ENCODE measurements at regions not wholly inside any gene's neighbourhood (a gene's known extent, or its start where the extent isn't known, plus 50 kb on each side); places are given as distances from the start of the nearest gene placed in this dataset.
A peak's percentile ranks its signal among the peaks of the same experiment; 100 is the strongest.
"Not testable (repeated sequence)": the region's sequence is repeated elsewhere in the genome, so short reads cannot be mapped to it uniquely, and the experiment has no call there.

GRCh38 chrX:63581906-63582305 lies 203.1 kb downstream of the ARHGEF9 start:
- no peak for DNase-seq (ENCODE audit: low read depth in 3 of 3, low spot score in 2 of 3)

- no peak for DNase-seq (ENCODE audit: low read depth in 3 of 3, low spot score in 2 of 3)
Observed at GRCh38 chrX:63581398-63581797, 203.6 kb downstream of the ARHGEF9 start.

- DNase-seq (ENCODE audit: low read depth in 3 of 3, low spot score in 2 of 3), result no peak
Observed at GRCh38 chrX:63576533-63576932, 208.5 kb downstream of the ARHGEF9 start.

- not testable (repeated sequence) for DNase-seq (ENCODE audit: low read depth in 3 of 3, low spot score in 2 of 3)
Observed at GRCh38 chrX:63575700-63576099, 209.3 kb downstream of the ARHGEF9 start.

- no peak for DNase-seq (ENCODE audit: low read depth in 3 of 3, low spot score in 2 of 3)
Observed at GRCh38 chrX:63566856-63567255, 215.7 kb upstream of the SPIN4 start.

- DNase-seq (ENCODE audit: low read depth in 3 of 3, low spot score in 2 of 3), result peak in 1 of 3 donors; percentile 0
Observed at GRCh38 chrX:63561425-63561824, 210.3 kb upstream of the SPIN4 start.

- DNase-seq (ENCODE audit: low read depth in 3 of 3, low spot score in 2 of 3), result peak; percentile 47 to 60 (median 56)
Observed at GRCh38 chrX:63560601-63561218, 209.6 kb upstream of the SPIN4 start.

- DNase-seq (ENCODE audit: low read depth in 3 of 3, low spot score in 2 of 3), result no peak
Observed at GRCh38 chrX:63551856-63552255, 200.7 kb upstream of the SPIN4 start.

GRCh38 chrX:63530654-63531053 lies 179.5 kb upstream of the SPIN4 start:
- DNase-seq (ENCODE audit: low read depth in 3 of 3, low spot score in 2 of 3), result no peak

GRCh38 chrX:63529961-63530360 lies 178.8 kb upstream of the SPIN4 start:
- no peak for DNase-seq (ENCODE audit: low read depth in 3 of 3, low spot score in 2 of 3)

- no peak for DNase-seq (ENCODE audit: low read depth in 3 of 3, low spot score in 2 of 3)
Observed at GRCh38 chrX:63526863-63527262, 175.7 kb upstream of the SPIN4 start.

- DNase-seq (ENCODE audit: low read depth in 3 of 3, low spot score in 2 of 3), result no peak
Observed at GRCh38 chrX:63525491-63525890, 174.4 kb upstream of the SPIN4 start.

GRCh38 chrX:63519368-63519767 lies 168.2 kb upstream of the SPIN4 start:
- DNase-seq (ENCODE audit: low read depth in 3 of 3, low spot score in 2 of 3), result not testable (repeated sequence)

- no peak for DNase-seq (ENCODE audit: low read depth in 3 of 3, low spot score in 2 of 3)
Observed at GRCh38 chrX:63514569-63515080, 163.5 kb upstream of the SPIN4 start.

- DNase-seq (ENCODE audit: low read depth in 3 of 3, low spot score in 2 of 3), result no peak
Observed at GRCh38 chrX:63513825-63514568, 162.9 kb upstream of the SPIN4 start.

GRCh38 chrX:63511361-63511760 lies 160.2 kb upstream of the SPIN4 start:
- no peak for DNase-seq (ENCODE audit: low read depth in 3 of 3, low spot score in 2 of 3)

GRCh38 chrX:63508668-63509067 lies 157.5 kb upstream of the SPIN4 start:
- DNase-seq (ENCODE audit: low read depth in 3 of 3, low spot score in 2 of 3), result no peak

GRCh38 chrX:63506320-63506719 lies 155.2 kb upstream of the SPIN4 start:
- DNase-seq (ENCODE audit: low read depth in 3 of 3, low spot score in 2 of 3), result peak in 1 of 3 donors; percentile 5

- DNase-seq (ENCODE audit: low read depth in 3 of 3, low spot score in 2 of 3), result no peak
Observed at GRCh38 chrX:63503541-63503940, 152.4 kb upstream of the SPIN4 start.

- no peak for DNase-seq (ENCODE audit: low read depth in 3 of 3, low spot score in 2 of 3)
Observed at GRCh38 chrX:63488546-63489373, 137.6 kb upstream of the SPIN4 start.

- no peak for DNase-seq (ENCODE audit: low read depth in 3 of 3, low spot score in 2 of 3)
Observed at GRCh38 chrX:63475200-63475599, 124.1 kb upstream of the SPIN4 start.
